Liver (tissue), 3 donors: ENCODE measurements at regions not wholly inside any gene's neighbourhood (a gene's known extent, or its start where the extent isn't known, plus 50 kb on each side); places are given as distances from the start of the nearest gene placed in this dataset.

Source experiments
- EGR1 ChIP-seq, 2 donors: IDR thresholded peaks; 2 replicates each; pipeline ENCODE4 v1.6.1; 2016 to 2018; ENCODE audit warnings: antibody characterized with exemption in 2 of 2, low read depth in 2 of 2
- GABPA ChIP-seq, 2 donors: IDR thresholded peaks in 1 of 2; conservative IDR thresholded peaks in 1 of 2; 2 replicates each; pipeline ENCODE4 v1.6.1; 2016; ENCODE audit warnings: antibody characterized with exemption in 2 of 2, mild to moderate bottlenecking in 1 of 2, moderate library complexity in 1 of 2
- HNF4A ChIP-seq, 2 donors: conservative IDR thresholded peaks; 2 replicates each; pipeline ENCODE4 v1.6.1; 2016; ENCODE audit warnings: antibody characterized with exemption in 2 of 2, mild to moderate bottlenecking in 2 of 2
- MAX ChIP-seq: IDR thresholded peaks from 2 replicates; pipeline ENCODE4 v1.6.1; 2016; ENCODE audit warnings: antibody characterized with exemption
- RAD21 ChIP-seq, 2 donors: IDR thresholded peaks; 2 replicates each; pipeline ENCODE4 v1.6.1; 2016; ENCODE audit warnings: antibody characterized with exemption in 2 of 2, mild to moderate bottlenecking in 2 of 2
- RXRA ChIP-seq, 2 donors: IDR thresholded peaks; 2 replicates each; pipeline ENCODE4 v1.6.1; 2017 to 2018; ENCODE audit warnings: antibody characterized with exemption in 2 of 2, mild to moderate bottlenecking in 1 of 2
- TAF1 ChIP-seq: conservative IDR thresholded peaks from 2 replicates; pipeline ENCODE4 v1.6.1; 2016; ENCODE audit warnings: antibody characterized with exemption, mild to moderate bottlenecking
- YY1 ChIP-seq: IDR thresholded peaks from 2 replicates; pipeline ENCODE4 v1.6.1; 2016; ENCODE audit warnings: antibody characterized with exemption, mild to moderate bottlenecking
- ZBTB33 ChIP-seq: IDR thresholded peaks from 2 replicates; pipeline ENCODE4 v1.6.1; 2016; ENCODE audit warnings: antibody characterized with exemption
- TF ChIP-seq, protein P1 (sequence below): fragments of 150-350 bp; IDR thresholded peaks from 2 replicates; pipeline ENCODE4 v1.5.1; 2017; ENCODE audit warnings: improper control_type of control experiment, low read depth, low read length; ENCODE audit not compliant: missing input control
- TF ChIP-seq, protein P2 (sequence below): IDR thresholded peaks from 2 replicates; pipeline ENCODE4 v1.6.1; 2016; ENCODE audit warnings: antibody characterized with exemption, mild to moderate bottlenecking
- TF ChIP-seq, protein P3 (sequence below): IDR thresholded peaks from 2 replicates; pipeline ENCODE4 v1.6.1; 2016; ENCODE audit warnings: antibody characterized with exemption
- donor health status: healthy.
- donor health status: healthy.

GRCh38 chr21:27725916-27726315 lies 759.0 kb upstream of the ADAMTS5 start:
- TF ChIP-seq, protein P1, sequence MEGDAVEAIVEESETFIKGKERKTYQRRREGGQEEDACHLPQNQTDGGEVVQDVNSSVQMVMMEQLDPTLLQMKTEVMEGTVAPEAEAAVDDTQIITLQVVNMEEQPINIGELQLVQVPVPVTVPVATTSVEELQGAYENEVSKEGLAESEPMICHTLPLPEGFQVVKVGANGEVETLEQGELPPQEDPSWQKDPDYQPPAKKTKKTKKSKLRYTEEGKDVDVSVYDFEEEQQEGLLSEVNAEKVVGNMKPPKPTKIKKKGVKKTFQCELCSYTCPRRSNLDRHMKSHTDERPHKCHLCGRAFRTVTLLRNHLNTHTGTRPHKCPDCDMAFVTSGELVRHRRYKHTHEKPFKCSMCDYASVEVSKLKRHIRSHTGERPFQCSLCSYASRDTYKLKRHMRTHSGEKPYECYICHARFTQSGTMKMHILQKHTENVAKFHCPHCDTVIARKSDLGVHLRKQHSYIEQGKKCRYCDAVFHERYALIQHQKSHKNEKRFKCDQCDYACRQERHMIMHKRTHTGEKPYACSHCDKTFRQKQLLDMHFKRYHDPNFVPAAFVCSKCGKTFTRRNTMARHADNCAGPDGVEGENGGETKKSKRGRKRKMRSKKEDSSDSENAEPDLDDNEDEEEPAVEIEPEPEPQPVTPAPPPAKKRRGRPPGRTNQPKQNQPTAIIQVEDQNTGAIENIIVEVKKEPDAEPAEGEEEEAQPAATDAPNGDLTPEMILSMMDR: no peak
- TF ChIP-seq YY1: no peak
- TF ChIP-seq ZBTB33: no peak
- TF ChIP-seq RAD21 (IDR thresholded peaks at IDR 0.05): no peak
- TF ChIP-seq, protein P2, sequence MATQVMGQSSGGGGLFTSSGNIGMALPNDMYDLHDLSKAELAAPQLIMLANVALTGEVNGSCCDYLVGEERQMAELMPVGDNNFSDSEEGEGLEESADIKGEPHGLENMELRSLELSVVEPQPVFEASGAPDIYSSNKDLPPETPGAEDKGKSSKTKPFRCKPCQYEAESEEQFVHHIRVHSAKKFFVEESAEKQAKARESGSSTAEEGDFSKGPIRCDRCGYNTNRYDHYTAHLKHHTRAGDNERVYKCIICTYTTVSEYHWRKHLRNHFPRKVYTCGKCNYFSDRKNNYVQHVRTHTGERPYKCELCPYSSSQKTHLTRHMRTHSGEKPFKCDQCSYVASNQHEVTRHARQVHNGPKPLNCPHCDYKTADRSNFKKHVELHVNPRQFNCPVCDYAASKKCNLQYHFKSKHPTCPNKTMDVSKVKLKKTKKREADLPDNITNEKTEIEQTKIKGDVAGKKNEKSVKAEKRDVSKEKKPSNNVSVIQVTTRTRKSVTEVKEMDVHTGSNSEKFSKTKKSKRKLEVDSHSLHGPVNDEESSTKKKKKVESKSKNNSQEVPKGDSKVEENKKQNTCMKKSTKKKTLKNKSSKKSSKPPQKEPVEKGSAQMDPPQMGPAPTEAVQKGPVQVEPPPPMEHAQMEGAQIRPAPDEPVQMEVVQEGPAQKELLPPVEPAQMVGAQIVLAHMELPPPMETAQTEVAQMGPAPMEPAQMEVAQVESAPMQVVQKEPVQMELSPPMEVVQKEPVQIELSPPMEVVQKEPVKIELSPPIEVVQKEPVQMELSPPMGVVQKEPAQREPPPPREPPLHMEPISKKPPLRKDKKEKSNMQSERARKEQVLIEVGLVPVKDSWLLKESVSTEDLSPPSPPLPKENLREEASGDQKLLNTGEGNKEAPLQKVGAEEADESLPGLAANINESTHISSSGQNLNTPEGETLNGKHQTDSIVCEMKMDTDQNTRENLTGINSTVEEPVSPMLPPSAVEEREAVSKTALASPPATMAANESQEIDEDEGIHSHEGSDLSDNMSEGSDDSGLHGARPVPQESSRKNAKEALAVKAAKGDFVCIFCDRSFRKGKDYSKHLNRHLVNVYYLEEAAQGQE: no peak
- no peak for TF ChIP-seq MAX
- TF ChIP-seq TAF1: no peak
- TF ChIP-seq, protein P3, sequence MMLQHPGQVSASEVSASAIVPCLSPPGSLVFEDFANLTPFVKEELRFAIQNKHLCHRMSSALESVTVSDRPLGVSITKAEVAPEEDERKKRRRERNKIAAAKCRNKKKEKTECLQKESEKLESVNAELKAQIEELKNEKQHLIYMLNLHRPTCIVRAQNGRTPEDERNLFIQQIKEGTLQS: no peak
- no peak for TF ChIP-seq EGR1 (IDR thresholded peaks at IDR 0.05; ENCODE audit: low read depth in 2 of 2)
- TF ChIP-seq GABPA (IDR thresholded peaks at IDR 0.05 in 1 of 2, conservative IDR thresholded peaks at IDR 0.05 in 1 of 2): no peak
- no peak for TF ChIP-seq RXRA (IDR thresholded peaks at IDR 0.05)
- no peak for TF ChIP-seq HNF4A (conservative IDR thresholded peaks at IDR 0.05)
